Brain microvascular endothelial cell (primary cell): ENCODE measurements at regions not wholly inside any gene's neighbourhood (a gene's known extent, or its start where the extent isn't known, plus 50 kb on each side); places are given as distances from the start of the nearest gene placed in this dataset.
"Not testable (repeated sequence)": the region's sequence is repeated elsewhere in the genome, so short reads cannot be mapped to it uniquely, and the experiment has no call there.

Experiments
- DNase-seq: peaks from one replicate; pipeline ENCODE4 v3.0.0-alpha.2; 2020
- H3K27ac ChIP-seq: fragments of 250-450 bp; sonication (Bioruptor Pico); 2 replicates; pipeline ENCODE4 v1.5.1; 2020; ENCODE audit warnings: mild to moderate bottlenecking, moderate library complexity
- H3K27me3 ChIP-seq: fragments of 250-450 bp; sonication (Bioruptor Pico); replicated peaks from 2 replicates; pipeline ENCODE4 v1.5.1; 2020; ENCODE audit warnings: mild to moderate bottlenecking
- H3K36me3 ChIP-seq: fragments of 250-450 bp; sonication (Bioruptor Pico); replicated peaks from 2 replicates; pipeline ENCODE4 v1.5.1; 2020; ENCODE audit warnings: mild to moderate bottlenecking
- H3K4me3 ChIP-seq: 2 replicates; pipeline ENCODE4 v1.5.1; 2011; ENCODE audit warnings: low read depth, mild to moderate bottlenecking, control low read depth, low read length, moderate library complexity
- in situ Hi-C: cut with HindIII; loops from 2 replicates; pipeline ENCODE4 v1.10.0; 2017; ENCODE audit warnings: low sequenced_read_pairs, low pct_ligation_motif_present
- TF ChIP-seq, protein P1 (sequence below): IDR thresholded peaks from 2 replicates; pipeline ENCODE4 v1.5.1; 2011; ENCODE audit warnings: low read depth, mild to moderate bottlenecking, moderate library complexity, low read length, control low read depth, inconsistent platforms; ENCODE audit errors: missing control alignments

DNA sequence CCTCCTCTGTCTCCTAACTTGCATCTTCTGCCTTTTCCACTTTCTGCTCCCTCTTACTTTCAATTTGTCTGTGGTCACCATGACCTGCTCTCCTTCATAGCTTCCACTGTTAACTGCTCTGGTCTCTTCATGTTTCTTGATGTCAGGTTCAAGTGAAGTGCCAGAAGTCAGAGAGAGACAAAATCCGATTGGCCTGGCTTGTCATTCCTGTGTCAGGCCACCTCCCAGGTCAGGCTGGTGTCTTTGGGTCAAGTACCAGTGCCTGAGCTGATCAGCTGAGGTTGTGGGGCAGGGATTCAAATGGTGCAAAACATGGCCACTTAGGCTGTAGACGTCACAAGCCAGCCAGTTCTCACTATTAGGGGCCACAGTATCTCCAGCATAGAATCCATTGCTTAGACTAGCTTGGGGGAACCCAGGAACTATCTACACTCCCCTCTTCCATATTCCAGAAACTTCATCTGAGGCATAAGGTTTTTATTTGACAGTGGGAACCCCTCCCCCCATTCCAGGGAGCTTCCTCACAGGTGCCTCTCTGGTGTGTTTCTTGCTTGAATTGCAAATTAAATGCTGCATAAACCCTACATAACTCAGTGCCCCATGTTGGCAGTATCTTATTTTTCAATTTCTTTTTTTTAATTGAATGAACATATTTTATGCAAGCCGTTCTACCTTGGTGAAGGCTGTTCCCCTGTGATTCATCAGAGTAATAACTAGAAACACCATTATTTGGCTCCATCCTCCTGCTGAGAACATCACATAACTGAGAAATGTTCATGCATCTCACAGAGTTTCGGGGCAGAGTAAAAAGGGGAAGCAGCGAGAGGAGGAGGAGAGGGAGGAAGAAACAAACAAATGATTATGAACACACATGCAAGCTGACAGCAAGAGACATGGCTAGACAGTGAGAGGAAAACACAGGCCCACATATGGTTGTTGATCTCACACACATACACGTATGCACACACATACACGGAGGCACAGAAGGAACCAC lies 175.8 kb downstream of the TLE3 start:
- no peaks in the 10 kb centered on the region for H3K36me3 ChIP-seq
- H3K27me3 ChIP-seq, result no peaks in the 10 kb centered on the region
- no peak for DNase-seq
- H3K27ac ChIP-seq, result no peak overlapping the region
- H3K4me3 ChIP-seq, result no peak overlapping the region
- TF ChIP-seq, protein P1, sequence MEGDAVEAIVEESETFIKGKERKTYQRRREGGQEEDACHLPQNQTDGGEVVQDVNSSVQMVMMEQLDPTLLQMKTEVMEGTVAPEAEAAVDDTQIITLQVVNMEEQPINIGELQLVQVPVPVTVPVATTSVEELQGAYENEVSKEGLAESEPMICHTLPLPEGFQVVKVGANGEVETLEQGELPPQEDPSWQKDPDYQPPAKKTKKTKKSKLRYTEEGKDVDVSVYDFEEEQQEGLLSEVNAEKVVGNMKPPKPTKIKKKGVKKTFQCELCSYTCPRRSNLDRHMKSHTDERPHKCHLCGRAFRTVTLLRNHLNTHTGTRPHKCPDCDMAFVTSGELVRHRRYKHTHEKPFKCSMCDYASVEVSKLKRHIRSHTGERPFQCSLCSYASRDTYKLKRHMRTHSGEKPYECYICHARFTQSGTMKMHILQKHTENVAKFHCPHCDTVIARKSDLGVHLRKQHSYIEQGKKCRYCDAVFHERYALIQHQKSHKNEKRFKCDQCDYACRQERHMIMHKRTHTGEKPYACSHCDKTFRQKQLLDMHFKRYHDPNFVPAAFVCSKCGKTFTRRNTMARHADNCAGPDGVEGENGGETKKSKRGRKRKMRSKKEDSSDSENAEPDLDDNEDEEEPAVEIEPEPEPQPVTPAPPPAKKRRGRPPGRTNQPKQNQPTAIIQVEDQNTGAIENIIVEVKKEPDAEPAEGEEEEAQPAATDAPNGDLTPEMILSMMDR, result no peak
- in situ Hi-C loops, result no loop called here

GRCh38 chr15:69924531-69924930 lies 173.2 kb downstream of the TLE3 start:
- no peak overlapping the region for H3K27ac ChIP-seq
- no peak for DNase-seq
- no peaks in the 10 kb centered on the region for H3K36me3 ChIP-seq
- in situ Hi-C loops, result no loop called here
- TF ChIP-seq, protein P1, result no peak
- no peaks in the 10 kb centered on the region for H3K27me3 ChIP-seq
- H3K4me3 ChIP-seq, result no peak overlapping the region

- no peak overlapping the region for H3K27ac ChIP-seq
- DNase-seq, result peak; percentile 36
- H3K36me3 ChIP-seq, result no peaks in the 10 kb centered on the region
- H3K4me3 ChIP-seq, result no peak overlapping the region
- TF ChIP-seq, protein P1, result no peak
- in situ Hi-C loops, result no loop called here
- H3K27me3 ChIP-seq, result no peaks in the 10 kb centered on the region
These were observed 171.7 kb downstream of the TLE3 start for GRCh38 chr15:69926006-69926405.

DNA sequence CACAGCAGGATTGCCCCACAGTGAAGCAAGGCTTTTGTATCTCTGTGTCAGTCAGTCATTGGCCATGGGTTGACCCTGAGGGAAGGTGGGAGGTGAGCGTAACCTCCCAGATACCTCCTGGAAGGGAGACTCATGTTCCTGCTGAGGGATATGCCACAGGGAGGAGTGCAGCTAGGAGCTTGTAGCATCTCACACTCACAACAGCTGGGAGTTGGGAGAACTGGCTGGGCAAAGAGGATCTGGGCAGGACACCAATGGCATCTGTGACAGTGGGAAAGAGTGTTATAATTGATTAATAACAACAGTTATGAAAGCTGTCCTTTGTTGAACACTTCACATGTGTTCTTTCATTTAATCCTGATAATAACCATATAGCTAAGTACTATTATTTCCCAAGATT lies 171.0 kb downstream of the TLE3 start:
- H3K36me3 ChIP-seq, result no peaks in the 10 kb centered on the region
- no peak overlapping the region for H3K4me3 ChIP-seq
- H3K27me3 ChIP-seq, result no peaks in the 10 kb centered on the region
- TF ChIP-seq, protein P1, result no peak
- H3K27ac ChIP-seq, result no peak overlapping the region
- DNase-seq, result no peak
- in situ Hi-C loops, result no loop called here

DNA sequence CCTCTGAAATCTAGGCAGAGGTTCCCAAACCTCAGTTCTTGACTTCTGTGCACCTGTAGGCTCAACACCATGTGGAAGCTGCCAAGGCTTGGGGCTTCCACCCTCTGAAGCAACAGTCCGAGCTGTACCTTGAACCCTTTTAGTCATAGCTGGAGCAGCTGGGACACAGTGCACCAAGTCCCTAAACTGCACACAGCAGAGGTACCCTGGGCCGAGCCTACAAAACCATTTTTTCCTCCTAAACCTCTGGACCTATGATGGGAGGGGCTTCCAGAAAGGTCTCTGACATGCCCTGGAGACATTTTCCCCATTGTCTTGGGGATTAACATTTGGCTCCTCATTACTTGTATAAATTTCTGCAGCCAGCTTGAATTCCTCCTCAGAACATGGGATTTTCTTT lies 168.8 kb downstream of the TLE3 start:
- H3K27me3 ChIP-seq, H3K36me3 ChIP-seq, in situ Hi-C loops, H3K27ac ChIP-seq, DNase-seq, H3K4me3 ChIP-seq: not testable (repeated sequence)

- Histone ChIP-seq H3K36me3 (no peaks in the 10 kb centered on the region), H3K27ac (no peak overlapping the region), H3K27me3 (peaks cover 7% of the 10 kb centered on the region), H3K4me3 (no peak overlapping the region)
- TF ChIP-seq, protein P1, result no peak
- in situ Hi-C loops, result no loop called here
- DNase-seq, result no peak
These were observed 167.6 kb downstream of the TLE3 start for GRCh38 chr15:69929905-69930630.
